H1 (cell line): ENCODE measurements at regions not wholly inside any gene's neighbourhood (a gene's known extent, or its start where the extent isn't known, plus 50 kb on each side); places are given as distances from the start of the nearest gene placed in this dataset.

Experiments used
- CTCF ChIA-PET: fragments of 300-600 bp; sonication (Branson Sonifier 250); formaldehyde crosslinking; loops from one replicate; lab custom pipeline; 2021; ENCODE audit not compliant: partially characterized antibody; lab: Charles Lee
- POLR2A ChIA-PET: fragments of 300-600 bp; sonication (Branson Sonifier 250); formaldehyde crosslinking; loops from one replicate; lab custom pipeline; 2021; ENCODE audit warnings: inconsistent platforms; ENCODE audit not compliant: partially characterized antibody; lab: Charles Lee
- DNase-seq, 2 experiments: peaks; one replicate each; pipeline versions ENCODE4 v3.0.0 to v3.0.0-alpha.2; 2010 to 2022; ENCODE audit warnings: low spot score in 2 of 2, low read depth in 1 of 2, mixed read lengths in 1 of 2
- FAIRE-seq: peaks from 2 replicates; lab custom pipeline; 2011; peaks lifted over from hg19 to GRCh38; lab: Jason Lieb, UNC
- H2AFZ ChIP-seq: 2 replicates; pipeline ENCODE4 v1.8.1; 2012; ENCODE audit warnings: low read length, inconsistent platforms
- H2AK5ac ChIP-seq: 2 replicates; pipeline ENCODE4 v1.6.1; 2013; ENCODE audit warnings: low read depth, low read length
- H2BK120ac ChIP-seq: replicated peaks from 2 replicates; pipeline ENCODE3; 2013; ENCODE audit warnings: low read depth, low read length, inconsistent platforms
- H2BK12ac ChIP-seq: 2 replicates; pipeline ENCODE4 v1.6.1; 2013; ENCODE audit warnings: low read depth, low read length
- H2BK15ac ChIP-seq: 2 replicates; pipeline ENCODE4 v1.6.1; 2013; ENCODE audit warnings: low read length
- H2BK20ac ChIP-seq: 2 replicates; pipeline ENCODE4 v1.6.1; 2013; ENCODE audit warnings: low read length
- H2BK5ac ChIP-seq: 2 replicates; pipeline ENCODE4 v1.6.1; 2013; ENCODE audit warnings: low read depth, low read length
- H3K14ac ChIP-seq: 2 replicates; pipeline ENCODE4 v1.6.1; 2013; ENCODE audit warnings: inconsistent platforms; ENCODE audit not compliant: insufficient read length
- H3K18ac ChIP-seq: 2 replicates; pipeline ENCODE4 v1.6.1; 2013; ENCODE audit warnings: low read length; ENCODE audit errors: extremely low read depth
- H3K23ac ChIP-seq: 2 replicates; pipeline ENCODE4 v1.6.1; 2013; ENCODE audit warnings: inconsistent platforms; ENCODE audit not compliant: insufficient read length
- H3K23me2 ChIP-seq: 2 replicates; pipeline ENCODE4 v1.6.1; 2013; ENCODE audit warnings: low read depth, low read length
- H3K27ac ChIP-seq: 2 replicates; pipeline ENCODE4 v1.6.1; 2011; ENCODE audit warnings: low read depth, low read length, inconsistent platforms
- H3K27me3 ChIP-seq, 4 experiments: replicated peaks in 1 of 4; 1 replicate in 1 of 4; 2 replicates in 3 of 4; pipeline versions ENCODE4 v1.6.1 to v1.8.1; 2011 to 2013; ENCODE audit warnings: low read length in 3 of 4, mild to moderate bottlenecking in 3 of 4, inconsistent platforms in 2 of 4, mixed read lengths in 2 of 4, moderate library complexity in 1 of 4; ENCODE audit not compliant: control insufficient read depth in 3 of 4, insufficient read depth in 3 of 4; ENCODE audit errors: extremely low read depth in 1 of 4
- H3K36me3 ChIP-seq, 4 experiments: 2 replicates each; pipeline versions ENCODE4 v1.6.1 to v1.8.1; 2011 to 2013; ENCODE audit warnings: mild to moderate bottlenecking in 4 of 4, low read length in 3 of 4, moderate library complexity in 2 of 4, control low read depth in 1 of 4, inconsistent platforms in 1 of 4; ENCODE audit not compliant: insufficient read depth in 4 of 4, control insufficient read depth in 2 of 4
- H3K4ac ChIP-seq: replicated peaks from 2 replicates; pipeline ENCODE3; 2013; ENCODE audit warnings: low read length, low read depth, mixed read lengths, inconsistent platforms; ENCODE audit not compliant: insufficient read length
- H3K4me1 ChIP-seq, 4 experiments: replicated peaks in 1 of 4; 1 replicate in 1 of 4; 2 replicates in 3 of 4; pipeline versions ENCODE4 v1.6.1 to v1.8.1; 2011 to 2013; ENCODE audit warnings: low read length in 3 of 4, inconsistent platforms in 2 of 4, mixed read lengths in 1 of 4; ENCODE audit not compliant: insufficient read depth in 4 of 4, control insufficient read depth in 3 of 4
- H3K4me2 ChIP-seq, 2 experiments: 2 replicates each; pipeline versions ENCODE4 v1.6.1 to v1.8.1; 2011 to 2013; ENCODE audit warnings: low read depth in 2 of 2, low read length in 2 of 2, control low read depth in 1 of 2, inconsistent platforms in 1 of 2, mild to moderate bottlenecking in 1 of 2; ENCODE audit not compliant: insufficient read depth in 1 of 2
- H3K4me3 ChIP-seq, 4 experiments: fragments of 200-600, 300-600 bp in 1 of 4; sonication (generic), shearing (Covaris generic), sonication (Bioruptor Twin) in 1 of 4; 2 replicates each; pipeline versions ENCODE4 v1.5.1 to v1.8.1; 2011 to 2016; ENCODE audit warnings: low read length in 4 of 4, low read depth in 3 of 4, control low read depth in 2 of 4, inconsistent platforms in 2 of 4, mild to moderate bottlenecking in 2 of 4, mixed read lengths in 1 of 4, moderate library complexity in 1 of 4; ENCODE audit not compliant: insufficient read depth in 2 of 4; ENCODE audit errors: extremely low read depth in 1 of 4
- H3K56ac ChIP-seq: replicated peaks from 2 replicates; pipeline ENCODE3; 2013; ENCODE audit warnings: low read depth, mild to moderate bottlenecking, mixed read lengths, low read length, inconsistent platforms; ENCODE audit not compliant: insufficient read length
- H3K79me1 ChIP-seq: 2 replicates; pipeline ENCODE4 v1.6.1; 2013; ENCODE audit warnings: low read depth, low read length, control low read depth
- H3K79me2 ChIP-seq, 2 experiments: 2 replicates each; pipeline versions ENCODE4 v1.6.1 to v1.8.1; 2012 to 2013; ENCODE audit warnings: low read length in 2 of 2, mild to moderate bottlenecking in 2 of 2, inconsistent platforms in 1 of 2; ENCODE audit not compliant: insufficient read depth in 2 of 2, control insufficient read depth in 1 of 2
- H3K9ac ChIP-seq, 4 experiments: replicated peaks in 1 of 4; 1 replicate in 1 of 4; 2 replicates in 3 of 4; pipeline versions ENCODE4 v1.6.1 to v1.8.1; 2011 to 2013; ENCODE audit warnings: low read depth in 3 of 4, low read length in 3 of 4, control low read depth in 2 of 4, mild to moderate bottlenecking in 2 of 4, moderate library complexity in 2 of 4, inconsistent platforms in 1 of 4; ENCODE audit errors: extremely low read depth in 1 of 4
- H3K9me3 ChIP-seq, 2 experiments: 2 replicates each; pipeline versions ENCODE4 v1.6.1 to v1.8.1; 2012 to 2013; ENCODE audit warnings: mild to moderate bottlenecking in 2 of 2, moderate library complexity in 2 of 2, control low read depth in 1 of 2, inconsistent platforms in 1 of 2, low read depth in 1 of 2, low read length in 1 of 2, mixed read lengths in 1 of 2; ENCODE audit not compliant: insufficient read depth in 2 of 2
- H4K20me1 ChIP-seq, 2 experiments: replicated peaks in 1 of 2; 2 replicates each; pipeline versions ENCODE3 to v1.8.1; 2011 to 2013; ENCODE audit warnings: inconsistent platforms in 2 of 2, low read length in 2 of 2, mild to moderate bottlenecking in 1 of 2; ENCODE audit not compliant: insufficient read depth in 2 of 2, control insufficient read depth in 1 of 2
- H4K5ac ChIP-seq: 2 replicates; pipeline ENCODE4 v1.6.1; 2013; ENCODE audit warnings: low read length, low read depth, mixed read lengths, inconsistent platforms; ENCODE audit not compliant: insufficient read length
- H4K8ac ChIP-seq: 2 replicates; pipeline ENCODE4 v1.8.0; 2013; ENCODE audit warnings: mild to moderate bottlenecking, moderate library complexity, low read length, inconsistent platforms; ENCODE audit not compliant: insufficient read depth; ENCODE audit errors: extremely low read depth
- H4K91ac ChIP-seq: replicated peaks from 2 replicates; pipeline ENCODE3; 2013; ENCODE audit warnings: low read length, mixed read lengths, inconsistent platforms; ENCODE audit not compliant: insufficient read length
- CBX5 ChIP-seq: fragments of 300-800, 300-1000 bp; sonication (generic); IDR thresholded peaks from 2 replicates; pipeline ENCODE4 v1.7.1; 2016; ENCODE audit warnings: antibody characterized with exemption, low read length, low read depth
- MAFK ChIP-seq: IDR thresholded peaks from 2 replicates; pipeline ENCODE4 v1.6.1; 2012; ENCODE audit warnings: low read depth, mild to moderate bottlenecking, improper control_type of control experiment, low read length
- SIN3A ChIP-seq, 2 experiments: IDR thresholded peaks in 1 of 2; conservative IDR thresholded peaks in 1 of 2; 2 replicates each; pipeline ENCODE4 v1.6.1; 2011 to 2012; ENCODE audit warnings: low read length in 2 of 2, improper control_type of control experiment in 1 of 2, low read depth in 1 of 2, mild to moderate bottlenecking in 1 of 2
- WGBS, 2 experiments: shearing (Covaris generic) in 1 of 2; methylation state at CpG; one replicate each; pipeline versions ENCODE4 v1.1.6 to v1.1.7; 2013 to 2015; ENCODE audit warnings: low lambda C conversion rate in 2 of 2, mixed read lengths in 2 of 2, inconsistent platforms in 1 of 2, low coverage in 1 of 2, missing lambda C conversion rate in 1 of 2; ENCODE audit not compliant: insufficient replicate concordance in 2 of 2, insufficient coverage in 1 of 2, insufficient read length in 1 of 2; ENCODE audit errors: extremely low coverage in 1 of 2, missing lambda C conversion rate in 1 of 2; 5-methylcytosine and 5-hydroxymethylcytosine counted together
- TF ChIP-seq, protein P1 (sequence below): IDR thresholded peaks from 2 replicates; pipeline ENCODE4 v1.6.1; 2012; ENCODE audit warnings: low read length, inconsistent platforms

DNA sequence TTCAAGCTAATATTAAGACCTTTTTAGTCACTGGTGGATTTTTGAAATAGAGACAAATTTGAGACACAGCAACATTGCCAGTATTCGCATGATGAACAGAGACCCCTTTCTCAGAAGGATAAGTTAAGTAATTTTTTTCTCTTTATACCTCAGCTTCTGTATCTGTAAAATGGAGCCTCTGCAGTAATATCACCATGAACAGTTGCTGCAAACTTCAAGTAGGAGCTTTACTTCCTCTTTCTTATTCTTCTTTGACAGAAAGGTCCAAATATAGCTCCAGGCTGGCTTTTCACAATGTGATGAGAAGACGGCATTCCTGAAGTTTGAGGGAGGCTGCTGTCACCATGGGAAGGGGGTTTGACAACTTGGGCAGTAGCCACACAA is 158.7 kb downstream of the TDRD15 start:
- ChIA-PET POLR2A (no interaction called here), CTCF (interaction anchor here (0.6 to 1.3 kb wide), 2 partner anchors 9 to 36 kb away, joined by 3 to 5 read pairs; no protein-coding TSS in a partner anchor)
- Histone ChIP-seq H2BK15ac (no peak overlapping the region), H2AK5ac (no peak overlapping the region), H2BK120ac (no peak overlapping the region), H3K56ac (no peak overlapping the region), H3K4me1 (0 out of 7 replicates have a peak, but pooled peaks cover 0 to under 1% (median 0%) of the 10 kb centered on the region in 4 experiments), H3K23me2 (no peaks in the 10 kb centered on the region), H3K9ac (no peak overlapping the region), H2BK5ac (no peak overlapping the region), H3K79me2 (no peaks in the 10 kb centered on the region), H3K4me3 (no peak overlapping the region), H3K27me3 (no peaks in the 10 kb centered on the region), H4K20me1 (no peaks in the 10 kb centered on the region), H4K8ac (no peak overlapping the region), H4K5ac (no peak overlapping the region), H3K18ac (no peak overlapping the region), H4K91ac (no peak overlapping the region), H3K27ac (no peak overlapping the region), H3K4ac (no peak overlapping the region), H3K23ac (no peak overlapping the region), H2AFZ (no peak overlapping the region), H3K4me2 (no peak overlapping the region), H2BK12ac (no peak overlapping the region), H3K79me1 (no peaks in the 10 kb centered on the region), H3K36me3 (no peaks in the 10 kb centered on the region), H3K14ac (no peak overlapping the region), H3K9me3 (no peaks in the 10 kb centered on the region), H2BK20ac (no peak overlapping the region)
- no peak for DNase-seq
- FAIRE-seq, result no peak
- TF ChIP-seq MAFK, result no peak
- TF ChIP-seq CBX5, result no peak
- TF ChIP-seq SIN3A (conservative IDR thresholded peaks at IDR 0.05 in 1 of 2, IDR thresholded peaks at IDR 0.05 in 1 of 2; ENCODE audit: low read depth in 1 of 2, low read length in 2 of 2), result no peak
- TF ChIP-seq, protein P1, sequence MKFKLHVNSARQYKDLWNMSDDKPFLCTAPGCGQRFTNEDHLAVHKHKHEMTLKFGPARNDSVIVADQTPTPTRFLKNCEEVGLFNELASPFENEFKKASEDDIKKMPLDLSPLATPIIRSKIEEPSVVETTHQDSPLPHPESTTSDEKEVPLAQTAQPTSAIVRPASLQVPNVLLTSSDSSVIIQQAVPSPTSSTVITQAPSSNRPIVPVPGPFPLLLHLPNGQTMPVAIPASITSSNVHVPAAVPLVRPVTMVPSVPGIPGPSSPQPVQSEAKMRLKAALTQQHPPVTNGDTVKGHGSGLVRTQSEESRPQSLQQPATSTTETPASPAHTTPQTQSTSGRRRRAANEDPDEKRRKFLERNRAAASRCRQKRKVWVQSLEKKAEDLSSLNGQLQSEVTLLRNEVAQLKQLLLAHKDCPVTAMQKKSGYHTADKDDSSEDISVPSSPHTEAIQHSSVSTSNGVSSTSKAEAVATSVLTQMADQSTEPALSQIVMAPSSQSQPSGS, result no peak
- 93% methylated on average over 2 of the region's 2 CpGs; no CpG with 5 or more reads in 1 of the 2 experiments for WGBS, 2 experiments
